ENCODE measurements at regions not wholly inside any gene's neighbourhood (a gene's known extent, or its start where the extent isn't known, plus 50 kb on each side); places are given as distances from the start of the nearest gene placed in this dataset.

- Mint-ChIP-seq H3K27ac (no peak overlapping the region), H3K4me3 (no peak overlapping the region), H3K36me3 (ENCODE audit: insufficient read depth) (no peaks in the 10 kb centered on the region), H3K9me3 (no peaks in the 10 kb centered on the region), H3K27me3 (peaks cover 69 to 89% of the 10 kb centered on the region in 2 donors), H3K4me1 (ENCODE audit: low read depth in 2 of 2) (peaks cover 21 to 23% of the 10 kb centered on the region in 2 donors)
- ATAC-seq (replicated peaks) (no peak), DNase-seq (no peak)
Measured at GRCh38 chr1:201742955-201743805, 85.8 kb upstream of the IPO9 start.

DNA sequence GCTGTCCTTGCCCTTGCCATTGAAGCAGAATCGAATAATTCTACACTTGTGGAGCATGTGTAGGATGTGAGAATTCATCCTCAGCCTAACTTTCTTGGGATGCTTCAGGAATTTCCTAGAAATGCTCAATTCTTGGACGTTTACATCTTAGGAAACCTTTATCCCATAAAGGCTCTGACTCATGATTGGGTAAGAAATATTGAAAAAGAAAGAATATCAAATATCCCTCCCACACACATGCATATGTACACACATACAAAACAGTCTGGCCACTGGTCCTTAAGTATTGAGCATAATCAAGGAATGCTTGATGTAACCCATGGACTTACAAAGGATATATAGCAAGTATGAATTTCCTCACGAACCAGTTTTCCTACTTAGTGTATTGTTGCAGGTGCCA is 83.9 kb upstream of the IPO9 start:
- no peaks in the 10 kb centered on the region for H3K36me3 Mint-ChIP-seq (ENCODE audit: insufficient read depth)
- H3K27me3 Mint-ChIP-seq: peaks cover 54 to 75% of the 10 kb centered on the region in 2 donors
- DNase-seq (no peak), ATAC-seq (replicated peaks) (no peak)
- H3K4me3 Mint-ChIP-seq: no peak overlapping the region
- H3K27ac Mint-ChIP-seq: no peak overlapping the region
- no peaks in the 10 kb centered on the region for H3K9me3 Mint-ChIP-seq
- H3K4me1 Mint-ChIP-seq (ENCODE audit: low read depth in 2 of 2): peaks cover 10 to 11% of the 10 kb centered on the region in 2 donors

- H3K9me3 Mint-ChIP-seq: no peaks in the 10 kb centered on the region
- H3K27ac Mint-ChIP-seq: no peak overlapping the region
- H3K4me3 Mint-ChIP-seq: no peak overlapping the region
- H3K27me3 Mint-ChIP-seq: peaks cover 43 to 64% of the 10 kb centered on the region in 2 donors
- DNase-seq: no peak
- no peaks in the 10 kb centered on the region for H3K36me3 Mint-ChIP-seq (ENCODE audit: insufficient read depth)
- peaks cover 3 to 5% of the 10 kb centered on the region in 2 donors for H3K4me1 Mint-ChIP-seq (ENCODE audit: low read depth in 2 of 2)
- no peak for ATAC-seq (replicated peaks)
Measured at GRCh38 chr1:201746156-201746555, 82.8 kb upstream of the IPO9 start.

- Mint-ChIP-seq H3K36me3 (ENCODE audit: insufficient read depth) (no peaks in the 10 kb centered on the region), H3K4me3 (no peak overlapping the region), H3K9me3 (no peaks in the 10 kb centered on the region), H3K27me3 (peaks cover 36 to 56% of the 10 kb centered on the region in 2 donors), H3K4me1 (ENCODE audit: low read depth in 2 of 2) (no peaks in the 10 kb centered on the region), H3K27ac (no peak overlapping the region)
- DNase-seq: no peak
- no peak for ATAC-seq (replicated peaks)
Measured at GRCh38 chr1:201747261-201747660, 81.7 kb upstream of the IPO9 start.

DNA sequence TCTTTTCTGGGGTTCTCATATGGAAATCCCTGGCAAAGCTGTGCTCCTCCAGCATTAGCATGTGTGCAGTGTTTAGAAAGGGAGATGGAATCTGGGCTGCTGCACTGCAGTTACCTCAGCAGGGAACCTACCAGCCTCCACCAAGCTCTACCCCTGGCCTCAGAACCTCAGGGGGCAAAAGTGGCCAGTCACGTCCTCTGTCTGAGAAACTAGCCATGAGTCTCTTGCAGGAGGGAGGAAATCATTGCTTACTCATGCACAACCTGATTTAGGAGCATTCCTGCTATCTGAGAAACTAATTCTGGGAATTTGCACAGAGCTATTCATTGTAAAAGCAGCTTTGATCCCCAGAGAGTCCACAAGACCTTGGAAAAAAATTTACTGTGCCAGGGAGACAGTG is 80.6 kb upstream of the IPO9 start:
- Mint-ChIP-seq H3K27me3 (peaks cover 35 to 51% of the 10 kb centered on the region in 2 donors), H3K4me1 (ENCODE audit: low read depth in 2 of 2) (no peaks in the 10 kb centered on the region), H3K36me3 (ENCODE audit: insufficient read depth) (no peaks in the 10 kb centered on the region), H3K4me3 (no peak overlapping the region), H3K27ac (no peak overlapping the region), H3K9me3 (no peaks in the 10 kb centered on the region)
- ATAC-seq (replicated peaks) (no peak), DNase-seq (no peak)

- H3K27ac Mint-ChIP-seq: no peak overlapping the region
Measured at GRCh38 chr1:201749059-201749690, 79.8 kb upstream of the IPO9 start.

DNA sequence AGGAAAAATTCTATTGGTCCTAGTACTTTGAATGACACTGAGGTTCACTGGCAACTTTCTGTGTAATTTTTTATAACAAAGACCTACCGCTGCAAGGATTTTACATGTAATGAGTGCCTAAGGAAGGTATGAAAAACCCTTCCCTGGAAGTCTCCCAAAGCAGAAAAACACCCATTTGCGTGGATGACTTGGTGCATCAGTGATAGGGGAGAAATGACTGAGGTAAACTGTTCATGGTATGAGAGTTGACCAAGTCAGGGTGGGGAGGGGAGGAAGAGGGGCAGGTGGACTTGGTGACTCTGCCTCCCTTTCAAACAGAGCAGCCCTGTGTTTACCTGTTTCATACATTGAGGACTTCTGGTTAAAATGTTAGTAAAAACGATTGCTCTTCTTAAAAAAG is 78.8 kb upstream of the IPO9 start:
- Mint-ChIP-seq H3K4me3 (no peak overlapping the region), H3K4me1 (ENCODE audit: low read depth in 2 of 2) (no peaks in the 10 kb centered on the region), H3K27me3 (peaks cover 50 to 54% of the 10 kb centered on the region in 2 donors), H3K36me3 (ENCODE audit: insufficient read depth) (no peaks in the 10 kb centered on the region), H3K9me3 (no peaks in the 10 kb centered on the region), H3K27ac (no peak overlapping the region)
- DNase-seq (no peak), ATAC-seq (replicated peaks) (no peak)

More at GRCh38 chr1:201749059-201749690, 79.8 kb upstream of the IPO9 start:
- Mint-ChIP-seq H3K4me1 (ENCODE audit: low read depth in 2 of 2) (no peaks in the 10 kb centered on the region), H3K36me3 (ENCODE audit: insufficient read depth) (no peaks in the 10 kb centered on the region), H3K4me3 (no peak overlapping the region), H3K27me3 (peaks cover 44 to 53% of the 10 kb centered on the region in 2 donors), H3K9me3 (no peaks in the 10 kb centered on the region)
- ATAC-seq (replicated peaks) (no peak), DNase-seq (no peak)

- Mint-ChIP-seq H3K4me3 (no peak overlapping the region), H3K9me3 (no peaks in the 10 kb centered on the region), H3K27ac (no peak overlapping the region), H3K4me1 (ENCODE audit: low read depth in 2 of 2) (no peaks in the 10 kb centered on the region), H3K27me3 (peaks cover 48 to 52% of the 10 kb centered on the region in 2 donors), H3K36me3 (ENCODE audit: insufficient read depth) (no peaks in the 10 kb centered on the region)
- ATAC-seq (replicated peaks): no peak
- no peak for DNase-seq
Measured at GRCh38 chr1:201750934-201751333, 78.0 kb upstream of the IPO9 start.

DNA sequence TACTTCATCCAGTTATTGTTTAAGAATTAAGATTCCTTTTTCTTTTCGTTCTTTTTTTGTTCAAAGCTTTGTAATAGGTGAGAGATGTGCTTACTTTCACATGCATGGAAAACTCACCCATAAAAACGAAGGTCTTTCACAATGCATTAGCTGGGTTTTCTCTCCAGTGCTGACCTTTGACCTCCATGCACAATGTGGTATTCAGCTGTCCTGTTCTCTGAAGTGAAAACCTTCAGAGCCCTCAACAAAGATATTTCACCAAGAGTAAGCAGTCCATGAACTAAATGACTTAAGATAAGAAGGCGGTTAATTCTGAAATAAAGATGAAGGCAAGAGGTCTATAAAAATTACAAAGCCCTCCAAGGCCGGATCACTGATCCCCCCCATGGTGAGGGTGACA is 77.1 kb upstream of the IPO9 start:
- DNase-seq (no peak), ATAC-seq (replicated peaks) (no peak)
- H3K27ac Mint-ChIP-seq: no peak overlapping the region

GRCh38 chr1:201752333-201752732 is 76.6 kb upstream of the IPO9 start:
- Mint-ChIP-seq H3K4me3 (no peak overlapping the region), H3K4me1 (ENCODE audit: low read depth in 2 of 2) (no peaks in the 10 kb centered on the region), H3K9me3 (no peaks in the 10 kb centered on the region), H3K27ac (no peak overlapping the region), H3K27me3 (peaks cover 40 to 52% of the 10 kb centered on the region in 2 donors), H3K36me3 (ENCODE audit: insufficient read depth) (no peaks in the 10 kb centered on the region)
- DNase-seq (no peak), ATAC-seq (replicated peaks) (no peak)

More for the DNA sequence above, 77.1 kb upstream of the IPO9 start:
- Mint-ChIP-seq H3K4me1 (ENCODE audit: low read depth in 2 of 2) (no peaks in the 10 kb centered on the region), H3K4me3 (no peak overlapping the region), H3K36me3 (ENCODE audit: insufficient read depth) (no peaks in the 10 kb centered on the region), H3K27me3 (peaks cover 40 to 52% of the 10 kb centered on the region in 2 donors), H3K9me3 (no peaks in the 10 kb centered on the region)

- no peak for DNase-seq
- no peaks in the 10 kb centered on the region for H3K4me1 Mint-ChIP-seq (ENCODE audit: low read depth in 2 of 2)
- no peak for ATAC-seq (replicated peaks)
Measured at GRCh38 chr1:201753492-201753891, 75.5 kb upstream of the IPO9 start.

GRCh38 chr1:201754353-201754752 is 74.6 kb upstream of the IPO9 start:
- Mint-ChIP-seq H3K27ac (no peak overlapping the region), H3K36me3 (ENCODE audit: insufficient read depth) (no peaks in the 10 kb centered on the region), H3K27me3 (peaks cover 31 to 57% of the 10 kb centered on the region in 2 donors), H3K9me3 (no peaks in the 10 kb centered on the region), H3K4me1 (ENCODE audit: low read depth in 2 of 2) (no peaks in the 10 kb centered on the region), H3K4me3 (no peak overlapping the region)
- DNase-seq: no peak
- ATAC-seq (replicated peaks): no peak

More at GRCh38 chr1:201753492-201753891, 75.5 kb upstream of the IPO9 start:
- Mint-ChIP-seq H3K9me3 (no peaks in the 10 kb centered on the region), H3K4me3 (no peak overlapping the region), H3K36me3 (ENCODE audit: insufficient read depth) (no peaks in the 10 kb centered on the region), H3K27ac (no peak overlapping the region), H3K27me3 (peaks cover 33 to 49% of the 10 kb centered on the region in 2 donors)

DNA sequence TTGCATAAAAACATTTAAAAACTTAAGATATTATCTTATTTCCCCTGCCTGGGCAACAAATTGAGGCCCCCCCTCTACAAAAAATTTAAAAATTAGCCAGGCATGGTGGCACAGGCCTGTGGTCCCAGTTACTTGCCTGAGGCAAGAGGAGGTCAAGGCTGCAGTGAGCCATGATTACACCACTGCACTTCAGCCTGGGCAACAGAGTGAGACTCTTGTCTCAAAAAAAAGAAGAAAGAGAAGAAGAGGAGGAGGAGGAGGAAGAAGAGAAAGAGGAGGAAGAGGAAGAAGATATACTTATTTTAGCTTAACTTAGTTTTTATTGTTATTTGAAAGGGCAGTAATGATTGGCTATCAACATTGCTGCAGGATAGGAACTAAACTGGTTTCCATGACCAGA is 73.8 kb upstream of the IPO9 start:
- H3K9me3 Mint-ChIP-seq: no peaks in the 10 kb centered on the region
- ATAC-seq (replicated peaks) (no peak), DNase-seq (no peak)
- peaks cover 31 to 57% of the 10 kb centered on the region in 2 donors for H3K27me3 Mint-ChIP-seq
- no peaks in the 10 kb centered on the region for H3K36me3 Mint-ChIP-seq (ENCODE audit: insufficient read depth)
- H3K4me1 Mint-ChIP-seq (ENCODE audit: low read depth in 2 of 2): no peaks in the 10 kb centered on the region
- no peak overlapping the region for H3K4me3 Mint-ChIP-seq
- H3K27ac Mint-ChIP-seq: no peak overlapping the region

DNA sequence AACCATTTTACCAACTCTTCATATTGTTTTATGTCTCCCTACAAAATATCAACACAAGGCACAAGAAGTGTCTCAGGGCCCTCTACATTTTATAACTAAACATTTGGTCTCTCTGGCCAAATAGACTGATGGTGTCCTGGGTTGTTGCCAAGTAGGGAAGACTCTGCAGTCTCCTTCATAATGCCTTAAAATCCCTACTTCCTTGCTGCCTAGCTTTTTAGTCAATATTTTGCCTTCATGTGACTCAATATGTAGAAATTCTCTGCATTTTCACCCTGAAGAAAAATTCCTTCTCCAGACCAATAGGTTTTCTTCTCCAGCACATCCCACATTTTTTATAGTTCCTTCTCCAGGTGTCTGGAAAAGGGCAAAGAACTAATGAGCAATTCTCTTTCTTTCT is 72.6 kb upstream of the IPO9 start:
- peaks cover 31 to 64% of the 10 kb centered on the region in 2 donors for H3K27me3 Mint-ChIP-seq
- H3K36me3 Mint-ChIP-seq (ENCODE audit: insufficient read depth): no peaks in the 10 kb centered on the region
- peak overlapping the region in 1 of 2 donors; percentile 21 for H3K27ac Mint-ChIP-seq
- no peak for ATAC-seq (replicated peaks)
- H3K9me3 Mint-ChIP-seq: no peaks in the 10 kb centered on the region
- no peak for DNase-seq
- no peak overlapping the region for H3K4me3 Mint-ChIP-seq
- H3K4me1 Mint-ChIP-seq (ENCODE audit: low read depth in 2 of 2): no peaks in the 10 kb centered on the region

Measured in effector memory CD8-positive, alpha-beta T cell (primary cell).